K562 (cell line): ENCODE measurements at regions not wholly inside any gene's neighbourhood (a gene's known extent, or its start where the extent isn't known, plus 50 kb on each side); places are given as distances from the start of the nearest gene placed in this dataset.
A peak's percentile ranks its signal among the peaks of the same experiment; 100 is the strongest.

Source experiments
- CEBPG ChIP-seq, 3 experiments: fragments of 200-800 bp in 1 of 3; sonication (Bioruptor generic) in 1 of 3; sonication (generic) in 1 of 3; formaldehyde crosslinking in 1 of 3; IDR thresholded peaks in 2 of 3; conservative IDR thresholded peaks in 1 of 3; 2 replicates each; pipeline versions ENCODE4 v1.6.1 to v1.8.0; 2016 to 2022; ENCODE audit warnings: missing compliant biosample characterization in 2 of 3, missing genetic modification characterization in 2 of 3, mild to moderate bottlenecking in 1 of 3, missing genetic modification reagents in 1 of 3
- EHMT2 ChIP-seq: fragments of 450-650 bp; IDR thresholded peaks from 2 replicates; pipeline ENCODE4 v1.6.1; 2018; ENCODE audit warnings: antibody characterized with exemption
- ESRRA ChIP-seq: fragments of 450-650 bp; IDR thresholded peaks from 2 replicates; pipeline ENCODE4 v1.6.1; 2014; ENCODE audit warnings: low read depth, mild to moderate bottlenecking, moderate library complexity, borderline replicate concordance
- GATA2 ChIP-seq: sonication (generic); formaldehyde crosslinking; IDR thresholded peaks from 2 replicates; pipeline ENCODE4 v1.4.0; 2020; ENCODE audit warnings: mild to moderate bottlenecking, missing genetic modification reagents
- HDAC1 ChIP-seq, 2 experiments: fragments of 450-650 bp; IDR thresholded peaks; 2 replicates each; pipeline ENCODE4 v1.6.1; 2016 to 2017; ENCODE audit warnings: inconsistent platforms in 1 of 2, mild to moderate bottlenecking in 1 of 2, moderate library complexity in 1 of 2
- NBN ChIP-seq: fragments of 450-650 bp; IDR thresholded peaks from 2 replicates; pipeline ENCODE4 v1.6.1; 2016; ENCODE audit warnings: low read depth, mild to moderate bottlenecking
- NCOR1 ChIP-seq: fragments of 450-650 bp; IDR thresholded peaks from 2 replicates; pipeline ENCODE4 v1.6.1; 2016; ENCODE audit warnings: mild to moderate bottlenecking, moderate library complexity
- NRF1 ChIP-seq, 2 experiments: fragments of 450-650 bp; IDR thresholded peaks in 1 of 2; conservative IDR thresholded peaks in 1 of 2; 2 replicates each; pipeline ENCODE4 v1.6.1; 2014; ENCODE audit warnings: mild to moderate bottlenecking in 2 of 2
- POLR2AphosphoS5 ChIP-seq: IDR thresholded peaks from 2 replicates; pipeline ENCODE4 v1.6.1; 2011; ENCODE audit warnings: mild to moderate bottlenecking, low read depth, low read length, moderate library complexity; ENCODE audit not compliant: control insufficient read depth, insufficient read depth
- RUNX1 ChIP-seq: sonication (generic); IDR thresholded peaks from 2 replicates; pipeline ENCODE4 v1.6.1; 2016; ENCODE audit warnings: antibody characterized with exemption, low read depth
- SP1 ChIP-seq: sonication (generic); formaldehyde crosslinking; IDR thresholded peaks from 2 replicates; pipeline ENCODE4 v1.8.1; 2022; ENCODE audit warnings: mild to moderate bottlenecking, missing genetic modification reagents
- STAT5A ChIP-seq: IDR thresholded peaks from 2 replicates; pipeline ENCODE4 v1.6.1; 2012; ENCODE audit warnings: low read length, inconsistent platforms, borderline replicate concordance
- ZNF253 ChIP-seq: fragments of 250-450 bp; sonication (Bioruptor Pico); conservative IDR thresholded peaks from 2 replicates; pipeline ENCODE4 v1.6.1; 2021; ENCODE audit warnings: mild to moderate bottlenecking
- ZNF274 ChIP-seq: IDR thresholded peaks from 2 replicates; pipeline ENCODE4 v1.6.1; 2011; ENCODE audit warnings: low read depth, mild to moderate bottlenecking, low read length, moderate library complexity, borderline replicate concordance
- TF ChIP-seq, protein P1 (sequence below), 2 experiments: fragments of 450-650 bp in 1 of 2; sonication (generic) in 1 of 2; formaldehyde crosslinking in 1 of 2; IDR thresholded peaks in 1 of 2; conservative IDR thresholded peaks in 1 of 2; 2 replicates each; pipeline versions ENCODE4 v1.6.1 to v1.8.1; 2016 to 2023; ENCODE audit warnings: mild to moderate bottlenecking in 2 of 2, moderate library complexity in 2 of 2, inconsistent platforms in 1 of 2, missing genetic modification reagents in 1 of 2
- TF ChIP-seq, protein P2 (sequence below), 2 experiments: fragments of 450-650 bp; IDR thresholded peaks; 2 replicates each; pipeline ENCODE4 v1.6.1; 2016
- TF ChIP-seq, protein P3 (sequence below), 2 experiments: fragments of 450-650 bp; IDR thresholded peaks; 2 replicates each; pipeline ENCODE4 v1.6.1; 2016; ENCODE audit warnings: mild to moderate bottlenecking in 2 of 2, borderline replicate concordance in 1 of 2, low read depth in 1 of 2, moderate library complexity in 1 of 2

DNA sequence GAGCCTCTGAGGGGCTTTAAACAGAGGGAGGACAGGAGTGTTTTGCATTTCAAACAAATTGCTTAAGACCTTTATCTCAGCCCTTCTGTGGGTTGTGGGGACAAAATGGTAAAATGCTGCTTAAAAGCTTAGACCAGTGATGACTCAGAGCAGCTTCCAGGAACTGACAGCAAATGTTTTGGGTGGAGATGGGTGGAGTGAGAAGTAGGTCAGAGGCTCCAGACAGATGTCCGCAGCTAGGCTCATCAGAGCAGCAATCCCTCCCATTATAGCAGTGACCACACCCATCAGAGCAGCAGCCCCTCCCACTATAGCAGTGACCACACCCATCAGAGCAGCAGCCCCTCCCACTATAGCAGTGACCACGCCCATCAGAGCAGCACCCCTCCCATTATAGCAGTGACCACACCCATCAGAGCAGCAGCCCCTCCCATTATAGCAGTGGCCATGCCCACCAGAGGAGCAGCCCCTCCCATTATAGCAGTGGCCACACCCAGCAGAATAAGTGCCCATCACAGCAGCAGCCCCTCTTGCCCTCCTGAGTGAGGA is 532.2 kb downstream of the MATN1 start (continued):
- peak; percentile 56 to 69 for TF ChIP-seq NRF1 (conservative IDR thresholded peaks at IDR 0.05 in 1 of 2, IDR thresholded peaks at IDR 0.05 in 1 of 2)
- peak; percentile 68 for TF ChIP-seq EHMT2
- TF ChIP-seq, protein P1, sequence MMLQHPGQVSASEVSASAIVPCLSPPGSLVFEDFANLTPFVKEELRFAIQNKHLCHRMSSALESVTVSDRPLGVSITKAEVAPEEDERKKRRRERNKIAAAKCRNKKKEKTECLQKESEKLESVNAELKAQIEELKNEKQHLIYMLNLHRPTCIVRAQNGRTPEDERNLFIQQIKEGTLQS (IDR thresholded peaks at IDR 0.05), result peak; percentile 98
- TF ChIP-seq, protein P1 (CRISPR knock-in tag; conservative IDR thresholded peaks at IDR 0.05), result peak; percentile 94
- TF ChIP-seq STAT5A, result peak; percentile 98
- TF ChIP-seq, protein P2, sequence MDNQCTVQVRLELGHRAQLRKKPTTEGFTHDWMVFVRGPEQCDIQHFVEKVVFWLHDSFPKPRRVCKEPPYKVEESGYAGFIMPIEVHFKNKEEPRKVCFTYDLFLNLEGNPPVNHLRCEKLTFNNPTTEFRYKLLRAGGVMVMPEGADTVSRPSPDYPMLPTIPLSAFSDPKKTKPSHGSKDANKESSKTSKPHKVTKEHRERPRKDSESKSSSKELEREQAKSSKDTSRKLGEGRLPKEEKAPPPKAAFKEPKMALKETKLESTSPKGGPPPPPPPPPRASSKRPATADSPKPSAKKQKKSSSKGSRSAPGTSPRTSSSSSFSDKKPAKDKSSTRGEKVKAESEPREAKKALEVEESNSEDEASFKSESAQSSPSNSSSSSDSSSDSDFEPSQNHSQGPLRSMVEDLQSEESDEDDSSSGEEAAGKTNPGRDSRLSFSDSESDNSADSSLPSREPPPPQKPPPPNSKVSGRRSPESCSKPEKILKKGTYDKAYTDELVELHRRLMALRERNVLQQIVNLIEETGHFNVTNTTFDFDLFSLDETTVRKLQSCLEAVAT (IDR thresholded peaks at IDR 0.05), result peak in 1 of 2 experiments; percentile 93; a peak in 2 of 4 replicates
- peak; percentile 89 for TF ChIP-seq NBN
- peak; percentile 87; the same call in 1 of the 2 replicates for TF ChIP-seq SP1 (CRISPR knock-in tag)
- peak; percentile 32; the same call in 1 of the 2 replicates for TF ChIP-seq ZNF274
- peak; percentile 70 for TF ChIP-seq GATA2 (CRISPR knock-in tag)
- peak; percentile 67; the same call in 1 of the 2 replicates for TF ChIP-seq RUNX1
- peak in 1 of 2 experiments; percentile 74; a peak in 2 of 4 replicates for TF ChIP-seq HDAC1 (IDR thresholded peaks at IDR 0.05)
- TF ChIP-seq ZNF253 (CRISPR knock-in tag), result no peak
- peak; percentile 97 for TF ChIP-seq NCOR1
- TF ChIP-seq ESRRA, result peak; percentile 80; the same call in 1 of the 2 replicates
- TF ChIP-seq, protein P3, sequence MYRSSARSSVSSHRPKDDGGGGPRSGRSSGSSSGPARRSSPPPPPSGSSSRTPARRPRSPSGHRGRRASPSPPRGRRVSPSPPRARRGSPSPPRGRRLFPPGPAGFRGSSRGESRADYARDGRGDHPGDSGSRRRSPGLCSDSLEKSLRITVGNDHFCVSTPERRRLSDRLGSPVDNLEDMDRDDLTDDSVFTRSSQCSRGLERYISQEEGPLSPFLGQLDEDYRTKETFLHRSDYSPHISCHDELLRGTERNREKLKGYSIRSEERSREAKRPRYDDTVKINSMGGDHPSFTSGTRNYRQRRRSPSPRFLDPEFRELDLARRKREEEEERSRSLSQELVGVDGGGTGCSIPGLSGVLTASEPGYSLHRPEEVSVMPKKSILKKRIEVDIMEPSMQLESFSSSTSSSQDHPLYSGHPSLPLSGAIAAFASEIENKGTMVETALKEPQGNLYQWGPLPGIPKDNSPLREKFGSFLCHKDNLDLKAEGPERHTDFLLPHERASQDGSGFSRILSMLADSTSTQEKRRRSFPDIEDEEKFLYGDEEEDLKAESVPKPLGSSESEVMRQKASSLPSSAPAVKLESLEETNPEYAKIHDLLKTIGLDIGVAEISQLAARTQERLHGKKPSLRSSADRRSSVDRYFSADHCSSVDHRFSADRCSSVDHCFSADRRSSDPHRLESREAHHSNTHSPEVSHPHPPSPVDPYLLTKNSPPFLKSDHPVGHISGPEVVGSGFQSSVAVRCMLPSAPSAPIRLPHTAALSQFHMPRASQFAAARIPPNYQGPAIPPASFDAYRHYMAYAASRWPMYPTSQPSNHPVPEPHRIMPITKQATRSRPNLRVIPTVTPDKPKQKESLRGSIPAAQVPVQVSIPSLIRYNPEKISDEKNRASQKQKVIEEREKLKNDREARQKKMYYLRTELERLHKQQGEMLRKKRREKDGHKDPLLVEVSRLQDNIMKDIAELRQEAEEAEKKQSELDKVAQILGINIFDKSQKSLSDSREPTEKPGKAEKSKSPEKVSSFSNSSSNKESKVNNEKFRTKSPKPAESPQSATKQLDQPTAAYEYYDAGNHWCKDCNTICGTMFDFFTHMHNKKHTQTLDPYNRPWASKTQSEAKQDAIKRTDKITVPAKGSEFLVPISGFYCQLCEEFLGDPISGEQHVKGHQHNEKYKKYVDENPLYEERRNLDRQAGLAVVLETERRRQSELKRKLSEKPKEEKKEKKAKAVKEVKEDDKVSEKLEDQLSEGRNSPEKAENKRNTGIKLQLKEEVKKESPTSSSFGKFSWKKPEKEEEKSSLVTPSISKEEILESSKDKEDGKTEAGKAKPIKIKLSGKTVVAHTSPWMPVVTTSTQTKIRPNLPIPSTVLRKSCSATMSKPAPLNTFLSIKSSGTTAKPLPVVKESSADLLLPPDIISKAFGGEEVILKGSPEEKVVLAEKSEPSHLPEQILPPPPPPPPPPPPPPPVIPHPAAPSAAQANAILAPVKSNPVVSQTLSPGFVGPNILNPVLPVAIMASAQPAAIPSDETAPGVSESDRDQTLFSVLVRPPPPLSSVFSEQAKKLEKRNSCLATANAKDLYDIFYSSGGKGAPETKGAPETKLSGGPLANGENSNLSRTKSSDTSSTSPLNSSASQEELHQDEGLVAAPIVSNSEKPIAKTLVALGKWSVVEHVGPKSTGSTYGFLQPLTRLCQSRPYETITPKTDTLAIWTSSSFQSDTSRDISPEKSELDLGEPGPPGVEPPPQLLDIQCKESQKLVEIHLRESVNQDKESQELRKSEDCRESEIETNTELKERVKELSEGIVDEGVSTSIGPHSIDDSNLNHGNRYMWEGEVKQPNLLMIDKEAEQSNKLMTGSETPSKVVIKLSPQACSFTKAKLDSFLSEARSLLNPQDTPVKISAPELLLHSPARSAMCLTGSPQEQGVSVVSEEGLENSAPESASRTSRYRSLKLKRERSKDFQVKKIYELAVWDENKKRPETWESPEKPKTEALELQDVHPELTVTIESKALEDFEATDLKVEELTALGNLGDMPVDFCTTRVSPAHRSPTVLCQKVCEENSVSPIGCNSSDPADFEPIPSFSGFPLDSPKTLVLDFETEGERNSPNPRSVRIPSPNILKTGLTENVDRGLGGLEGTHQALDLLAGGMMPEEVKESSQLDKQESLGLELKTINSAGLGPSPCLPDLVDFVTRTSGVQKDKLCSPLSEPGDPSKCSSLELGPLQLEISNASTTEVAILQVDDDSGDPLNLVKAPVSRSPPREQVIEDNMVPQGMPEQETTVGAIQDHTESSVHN (IDR thresholded peaks at IDR 0.05; ENCODE audit: borderline replicate concordance in 1 of 2, low read depth in 1 of 2), result peak in 1 of 2 experiments; percentile 35; a peak in 1 of 4 replicates
- TF ChIP-seq POLR2AphosphoS5, result peak; percentile 74
- peak; percentile 65; the same call in 1 of the 2 replicates for TF ChIP-seq CEBPG (CRISPR knock-in tag; IDR thresholded peaks at IDR 0.05)
- peak; percentile 84 to 91 for TF ChIP-seq CEBPG (tag; conservative IDR thresholded peaks at IDR 0.05 in 1 of 2, IDR thresholded peaks at IDR 0.05 in 1 of 2)
